RWPE1 (cell line): ENCODE measurements at regions not wholly inside any gene's neighbourhood (a gene's known extent, or its start where the extent isn't known, plus 50 kb on each side); places are given as distances from the start of the nearest gene placed in this dataset.

Experiments
- CTCF ChIA-PET: fragments of 350-600 bp; sonication (Branson Sonifier 250); formaldehyde crosslinking; extraction: SDS; loops from one replicate; lab custom pipeline; 2021; lab: Yijun Ruan, JAX
- POLR2A ChIA-PET: fragments of 400-600 bp; formaldehyde crosslinking; extraction: SDS; loops from one replicate; lab custom pipeline; 2020; ENCODE audit warnings: antibody characterized with exemption; ENCODE audit not compliant: low non-redundant PET; lab: Yijun Ruan, JAX
- DNase-seq: peaks from one replicate; pipeline ENCODE4 v3.0.0; 2012; ENCODE audit warnings: low spot score
- H3K27ac ChIP-seq: fragments of 450-650 bp; 2 replicates; pipeline ENCODE4 v1.5.1; 2017
- TF ChIP-seq, protein P1 (sequence below): fragments of 450-650 bp; conservative IDR thresholded peaks from 2 replicates; pipeline ENCODE4 v1.5.1; 2017; ENCODE audit warnings: low read depth, mild to moderate bottlenecking

DNA sequence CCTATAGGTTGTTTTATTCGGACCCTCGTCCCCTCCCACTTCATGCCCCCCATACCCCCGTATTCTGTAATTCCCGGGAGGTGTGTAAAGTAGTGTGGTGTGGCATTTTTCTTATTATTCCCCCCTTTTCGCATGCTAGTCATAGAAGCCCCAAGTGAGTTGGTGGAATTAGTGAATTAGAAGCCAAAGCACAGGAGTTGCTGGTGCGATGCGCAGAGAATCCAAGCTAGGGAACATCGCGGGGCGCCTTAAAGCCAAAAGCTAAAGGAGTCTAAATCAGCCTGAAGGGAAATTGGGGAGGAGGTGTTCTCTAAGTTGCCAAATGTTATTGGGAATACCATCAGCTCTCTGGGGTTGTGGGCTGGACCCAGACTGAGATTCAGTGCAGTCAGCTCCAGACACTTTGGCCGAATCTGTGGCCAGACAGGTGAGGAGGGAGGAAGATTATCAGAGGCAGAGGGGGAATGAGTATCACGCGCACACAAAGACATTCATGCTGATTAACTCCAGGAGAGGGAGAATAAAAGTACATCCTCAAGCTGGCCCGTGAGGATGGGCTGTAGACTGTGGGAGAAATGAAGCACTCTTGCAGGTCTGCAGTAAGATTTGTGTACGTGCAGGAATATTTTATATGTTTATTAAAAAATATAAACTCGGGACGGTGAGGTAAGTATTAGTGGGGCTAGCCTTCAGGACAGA is 102.8 kb upstream of the HSD17B12 start:
- ChIA-PET CTCF (interaction anchor here (0.5 to 0.7 kb wide), 3 partner anchors 47 to 194 kb away, joined by 3 to 6 read pairs (median 3); no protein-coding TSS in a partner anchor), POLR2A (no interaction called here)
- H3K27ac ChIP-seq = no peak overlapping the region
- no peak for DNase-seq
- TF ChIP-seq, protein P1, sequence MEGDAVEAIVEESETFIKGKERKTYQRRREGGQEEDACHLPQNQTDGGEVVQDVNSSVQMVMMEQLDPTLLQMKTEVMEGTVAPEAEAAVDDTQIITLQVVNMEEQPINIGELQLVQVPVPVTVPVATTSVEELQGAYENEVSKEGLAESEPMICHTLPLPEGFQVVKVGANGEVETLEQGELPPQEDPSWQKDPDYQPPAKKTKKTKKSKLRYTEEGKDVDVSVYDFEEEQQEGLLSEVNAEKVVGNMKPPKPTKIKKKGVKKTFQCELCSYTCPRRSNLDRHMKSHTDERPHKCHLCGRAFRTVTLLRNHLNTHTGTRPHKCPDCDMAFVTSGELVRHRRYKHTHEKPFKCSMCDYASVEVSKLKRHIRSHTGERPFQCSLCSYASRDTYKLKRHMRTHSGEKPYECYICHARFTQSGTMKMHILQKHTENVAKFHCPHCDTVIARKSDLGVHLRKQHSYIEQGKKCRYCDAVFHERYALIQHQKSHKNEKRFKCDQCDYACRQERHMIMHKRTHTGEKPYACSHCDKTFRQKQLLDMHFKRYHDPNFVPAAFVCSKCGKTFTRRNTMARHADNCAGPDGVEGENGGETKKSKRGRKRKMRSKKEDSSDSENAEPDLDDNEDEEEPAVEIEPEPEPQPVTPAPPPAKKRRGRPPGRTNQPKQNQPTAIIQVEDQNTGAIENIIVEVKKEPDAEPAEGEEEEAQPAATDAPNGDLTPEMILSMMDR = no peak

DNA sequence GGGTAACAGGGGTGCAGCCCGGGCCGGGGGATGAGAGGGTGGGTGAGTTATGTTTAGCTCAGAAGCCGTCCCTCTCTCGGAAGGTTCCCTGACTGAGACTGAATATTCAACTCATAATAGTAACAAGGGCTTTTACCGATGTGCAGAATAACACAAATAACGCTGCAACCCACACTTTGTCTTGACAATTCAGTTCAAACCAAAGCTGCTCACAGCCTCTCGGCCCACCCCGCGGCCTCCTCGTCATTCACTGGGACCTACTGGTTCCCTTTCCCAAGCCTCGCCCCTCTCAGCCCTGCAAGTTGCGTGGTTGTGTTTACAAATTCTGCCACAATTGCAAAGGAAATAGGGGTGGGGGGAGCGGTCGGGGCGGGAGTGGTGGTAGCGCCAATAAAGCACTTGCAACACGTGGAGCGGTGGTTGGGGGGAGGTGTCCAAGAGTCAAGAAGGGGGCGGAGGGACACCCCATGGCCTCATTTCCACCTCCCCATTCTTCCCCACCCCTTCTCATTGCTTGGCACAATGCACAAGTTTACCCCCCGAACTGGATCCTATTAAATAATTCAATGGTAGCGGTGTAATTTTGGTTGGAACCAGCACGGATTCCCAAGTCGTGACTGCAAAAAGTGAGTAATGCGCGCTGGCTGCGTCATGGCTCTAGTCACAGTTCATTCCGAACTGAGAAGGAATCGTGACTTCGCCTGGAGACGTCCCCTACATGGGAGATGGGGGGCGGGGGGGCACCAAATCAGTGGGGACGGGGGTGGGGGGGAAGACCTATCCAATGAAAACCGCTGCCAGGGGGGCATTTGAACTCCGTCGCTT is 102.0 kb upstream of the HSD17B12 start:
- POLR2A ChIA-PET = no interaction called here

DNA sequence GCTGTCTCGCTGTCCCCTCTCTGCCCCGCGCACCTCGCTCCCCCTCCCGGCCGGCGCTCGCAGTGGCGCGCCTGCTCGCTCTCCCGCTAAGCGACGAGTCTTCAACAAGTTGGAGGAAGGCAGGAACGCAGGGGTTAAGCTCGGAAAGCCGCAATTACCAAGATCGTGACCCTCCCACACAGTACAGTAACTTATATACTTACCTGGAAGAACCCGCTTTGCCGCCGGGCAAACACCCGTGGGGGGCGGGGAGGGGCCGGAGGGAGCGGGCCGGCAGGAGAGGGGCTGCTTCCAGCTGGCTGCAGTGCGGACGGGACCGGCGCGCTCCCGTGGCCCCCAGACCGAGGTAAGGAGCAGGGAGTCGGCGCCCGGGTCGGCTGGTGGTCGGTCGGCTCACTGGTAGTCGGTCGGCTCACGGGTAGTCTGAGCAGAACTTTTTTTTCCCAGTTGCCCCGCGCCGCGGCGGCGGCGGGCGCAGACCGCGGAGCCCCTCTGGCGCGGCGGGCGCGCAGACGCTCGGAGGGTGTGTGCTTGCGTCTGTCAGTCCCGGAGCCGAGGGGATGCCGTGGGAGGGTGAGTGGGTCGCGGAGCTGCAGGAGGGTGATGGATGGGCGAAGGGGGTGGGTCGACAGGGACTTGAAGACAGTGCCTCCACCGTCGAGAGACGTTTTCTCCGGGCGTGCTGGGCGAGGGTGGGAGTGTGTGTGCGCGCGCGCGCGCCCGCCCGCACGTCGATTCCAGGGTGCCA is 101.2 kb upstream of the HSD17B12 start:
- H3K27ac ChIP-seq = no peak overlapping the region
- ChIA-PET CTCF (interaction anchor here (0.5 to 1.0 kb wide), 3 partner anchors 22 to 74 kb away, joined by 3 to 6 read pairs (median 3); no protein-coding TSS in a partner anchor), POLR2A (no interaction called here)
- DNase-seq = peak; percentile 30
- TF ChIP-seq, protein P1 = peak; percentile 34

More for the DNA sequence above, 102.0 kb upstream of the HSD17B12 start:
- TF ChIP-seq, protein P1 = no peak
- CTCF ChIA-PET = no interaction called here
- H3K27ac ChIP-seq = no peak overlapping the region
- peak; percentile 47 for DNase-seq

DNA sequence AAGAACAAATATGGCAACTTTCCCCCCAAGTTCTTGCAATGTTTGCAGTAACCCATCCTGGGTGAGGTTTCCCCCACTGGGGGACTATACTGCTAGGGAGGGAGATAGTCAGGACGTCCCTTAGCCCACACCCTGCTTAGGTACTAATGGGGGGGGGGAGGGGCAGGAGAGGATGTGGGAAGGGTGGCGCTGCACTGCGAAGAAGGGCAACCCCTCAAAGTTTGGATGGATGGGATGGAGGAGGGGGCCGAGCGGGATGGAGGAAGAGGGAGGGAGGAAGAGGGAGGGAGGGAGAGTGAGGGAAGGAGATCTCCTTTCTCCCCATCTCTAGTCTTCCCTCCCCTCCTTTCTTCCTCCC is 100.6 kb upstream of the HSD17B12 start:
- CTCF ChIA-PET = interaction anchor here (0.7 to 1.0 kb wide), 2 partner anchors 22 to 75 kb away, joined by 3 to 6 read pairs; no protein-coding TSS in a partner anchor

DNA sequence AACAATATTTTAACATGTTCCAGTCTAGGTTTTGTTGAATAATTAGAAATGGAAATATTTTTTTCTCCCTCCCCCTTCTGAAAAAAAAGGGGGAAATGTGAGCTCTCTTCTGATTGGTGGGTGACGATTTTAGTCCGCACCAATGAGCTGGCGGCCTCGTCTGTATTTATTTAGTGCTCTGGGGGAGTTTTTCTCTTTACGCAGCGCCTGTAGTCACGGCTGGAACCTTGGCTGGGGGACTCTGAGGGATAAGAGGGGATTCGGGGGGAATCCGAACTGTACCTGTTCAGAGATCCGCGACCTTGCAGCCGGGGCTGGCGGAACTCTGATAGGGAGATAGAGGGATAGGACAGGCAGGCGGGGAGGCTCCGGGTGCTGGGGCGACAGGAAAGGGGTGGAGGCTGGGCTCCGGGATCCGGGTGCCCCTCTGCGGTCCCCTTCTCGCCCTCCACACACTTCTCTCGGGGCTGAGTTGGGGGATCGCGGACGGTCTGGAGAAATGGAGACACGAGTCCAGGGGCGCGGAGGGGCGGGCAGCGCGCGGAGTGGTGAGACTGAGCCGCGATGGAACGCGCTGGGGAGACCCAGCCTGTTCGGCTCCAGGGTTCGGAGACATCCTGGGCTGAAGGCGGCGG is 99.7 kb upstream of the HSD17B12 start:
- no peak for DNase-seq
- ChIA-PET POLR2A (no interaction called here), CTCF (no interaction called here)
- TF ChIP-seq, protein P1 = no peak
- H3K27ac ChIP-seq = no peak overlapping the region

More for the DNA sequence above, 100.6 kb upstream of the HSD17B12 start:
- TF ChIP-seq, protein P1 = no peak
- no peak overlapping the region for H3K27ac ChIP-seq
- no peak for DNase-seq
- POLR2A ChIA-PET = no interaction called here
